ENCODE measurements at regions not wholly inside any gene's neighbourhood (a gene's known extent, or its start where the extent isn't known, plus 50 kb on each side); places are given as distances from the start of the nearest gene placed in this dataset.

DNA sequence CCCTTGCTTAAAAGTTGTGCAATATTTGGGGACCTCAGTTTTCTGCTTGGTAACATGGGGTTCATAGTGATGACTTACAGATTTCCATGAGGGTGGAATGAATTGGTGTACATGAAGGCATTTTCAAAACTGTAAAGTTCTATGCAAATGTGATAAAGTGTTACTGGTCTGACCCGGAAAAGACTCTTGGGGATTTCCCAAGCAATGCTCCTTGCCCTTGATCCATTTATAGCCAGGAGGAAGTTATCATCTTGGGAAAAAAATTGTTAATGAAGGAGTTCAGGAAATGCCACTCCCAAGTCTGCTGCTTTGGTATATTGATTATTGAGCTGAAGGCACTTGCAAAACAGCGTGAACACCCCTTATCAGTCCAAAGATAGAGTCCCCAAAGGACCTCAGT is 96.3 kb upstream of the ZPBP start:
- in situ Hi-C loops (cut with MboI) = no loop called here
- Histone ChIP-seq H3K27ac (ENCODE audit: control insufficient read depth, insufficient read depth) (no peak overlapping the region), H3K9ac (ENCODE audit: control insufficient read depth, insufficient read depth, low read length) (no peak overlapping the region), H4K20me1 (ENCODE audit: control insufficient read depth, insufficient read depth) (no peaks in the 10 kb centered on the region), H3K9me3 (replicated peaks; ENCODE audit: control insufficient read depth, insufficient read depth, low read length) (no peaks in the 10 kb centered on the region), H3K4me2 (ENCODE audit: control insufficient read depth, insufficient read depth) (no peak overlapping the region), H3K4me3 (no peak overlapping the region), H3K4me1 (ENCODE audit: control insufficient read depth, insufficient read depth, low read length) (no peaks in the 10 kb centered on the region), H3K27me3 (replicated peaks in 1 of 2; ENCODE audit: control insufficient read depth in 2 of 2, insufficient read depth in 2 of 2, low read length in 1 of 2) (no peaks in the 10 kb centered on the region), H2AFZ (ENCODE audit: control insufficient read depth, low read depth, low read length) (no peak overlapping the region), H3K36me3 (ENCODE audit: control insufficient read depth in 2 of 2, insufficient read depth in 2 of 2, low read length in 1 of 2) (no peaks in the 10 kb centered on the region), H3K79me2 (ENCODE audit: control insufficient read depth, insufficient read depth, low read length) (no peaks in the 10 kb centered on the region)
- ChIA-PET SMC1A (ENCODE audit: uncharacterized antibody, unreplicated experiment) (interaction anchor here (1.1 to 3.7 kb wide), 6 partner anchors 8 to 179 kb away, joined by 3 to 15 read pairs (median 3); no protein-coding TSS in a partner anchor), CTCF (interaction anchor here (1.1 kb wide), 2 partner anchors 16 to 45 kb away, joined by 3 read pairs; no protein-coding TSS in a partner anchor), POLR2A (no interaction called here), RAD21 (ENCODE audit: unreplicated experiment) (no interaction called here)
- intact Hi-C loops (cut with micrococcal nuclease; ENCODE audit: unreplicated experiment) = no loop called here
- FAIRE-seq (no peak), ATAC-seq (no peak), DNase-seq (ENCODE audit: low read depth, low spot score) (no peak)
- TF ChIP-seq ZNF687 (IDR thresholded peaks at IDR 0.05) = no peak
- no peak for TF ChIP-seq YBX1 (IDR thresholded peaks at IDR 0.05)
- TF ChIP-seq, protein P1, sequence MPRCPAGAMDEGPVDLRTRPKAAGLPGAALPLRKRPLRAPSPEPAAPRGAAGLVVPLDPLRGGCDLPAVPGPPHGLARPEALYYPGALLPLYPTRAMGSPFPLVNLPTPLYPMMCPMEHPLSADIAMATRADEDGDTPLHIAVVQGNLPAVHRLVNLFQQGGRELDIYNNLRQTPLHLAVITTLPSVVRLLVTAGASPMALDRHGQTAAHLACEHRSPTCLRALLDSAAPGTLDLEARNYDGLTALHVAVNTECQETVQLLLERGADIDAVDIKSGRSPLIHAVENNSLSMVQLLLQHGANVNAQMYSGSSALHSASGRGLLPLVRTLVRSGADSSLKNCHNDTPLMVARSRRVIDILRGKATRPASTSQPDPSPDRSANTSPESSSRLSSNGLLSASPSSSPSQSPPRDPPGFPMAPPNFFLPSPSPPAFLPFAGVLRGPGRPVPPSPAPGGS (IDR thresholded peaks at IDR 0.05; ENCODE audit: borderline replicate concordance, insufficient read depth, low read depth, low read length, poor library complexity, severe bottlenecking) = no peak
- TF ChIP-seq NKRF (conservative IDR thresholded peaks at IDR 0.05) = no peak
- no peak for TF ChIP-seq HDGF (IDR thresholded peaks at IDR 0.05)
- no peak for TF ChIP-seq SIN3A (IDR thresholded peaks at IDR 0.05; ENCODE audit: low read depth, low read length)
- TF ChIP-seq POLR2A (IDR thresholded peaks at IDR 0.05; ENCODE audit: low read depth, low read length) = no peak
- TF ChIP-seq, protein P2, sequence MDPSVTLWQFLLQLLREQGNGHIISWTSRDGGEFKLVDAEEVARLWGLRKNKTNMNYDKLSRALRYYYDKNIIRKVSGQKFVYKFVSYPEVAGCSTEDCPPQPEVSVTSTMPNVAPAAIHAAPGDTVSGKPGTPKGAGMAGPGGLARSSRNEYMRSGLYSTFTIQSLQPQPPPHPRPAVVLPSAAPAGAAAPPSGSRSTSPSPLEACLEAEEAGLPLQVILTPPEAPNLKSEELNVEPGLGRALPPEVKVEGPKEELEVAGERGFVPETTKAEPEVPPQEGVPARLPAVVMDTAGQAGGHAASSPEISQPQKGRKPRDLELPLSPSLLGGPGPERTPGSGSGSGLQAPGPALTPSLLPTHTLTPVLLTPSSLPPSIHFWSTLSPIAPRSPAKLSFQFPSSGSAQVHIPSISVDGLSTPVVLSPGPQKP (IDR thresholded peaks at IDR 0.05; ENCODE audit: low read depth, low read length) = no peak
- TF ChIP-seq NRF1 (conservative IDR thresholded peaks at IDR 0.05; ENCODE audit: low read depth, low read length) = no peak
- TF ChIP-seq RB1 (IDR thresholded peaks at IDR 0.05; ENCODE audit: borderline replicate concordance) = no peak
- TF ChIP-seq SP1 (IDR thresholded peaks at IDR 0.05; ENCODE audit: low read depth, low read length) = no peak
- 18% methylated on average over 2 of the region's 2 CpGs for whole genome bisulfite sequencing (ENCODE audit: insufficient coverage, insufficient replicate concordance, low lambda C conversion rate, missing lambda C conversion rate)
- no TSS peak for BruUV-seq (replicated peaks)

Measured in GM12878 (cell line).